Esophagus muscularis mucosa (tissue), 4 donors: ENCODE measurements at regions not wholly inside any gene's neighbourhood (a gene's known extent, or its start where the extent isn't known, plus 50 kb on each side); places are given as distances from the start of the nearest gene placed in this dataset.
"Not testable (repeated sequence)": the region's sequence is repeated elsewhere in the genome, so short reads cannot be mapped to it uniquely, and the experiment has no call there.

ENCODE experiments used
- DNase-seq: peaks from one replicate; pipeline ENCODE4 v3.0.0-alpha.2; 2017; ENCODE audit errors: extremely low spot score
- H3K27ac ChIP-seq, 4 donors: fragments of 200-600 bp; sonication (generic); replicated peaks in 1 of 4; 1 replicate in 3 of 4; 2 replicates in 1 of 4; pipeline ENCODE4 v1.5.1; 2016 to 2019; ENCODE audit warnings: mild to moderate bottlenecking in 1 of 4
- H3K27me3 ChIP-seq, 4 donors: fragments of 200-600 bp; sonication (generic); one replicate each; pipeline versions ENCODE4 v1.5.1 to v1.6.0; 2016 to 2019
- H3K36me3 ChIP-seq, 4 donors: fragments of 200-600 bp; sonication (generic); one replicate each; pipeline ENCODE4 v1.5.1; 2016 to 2019
- H3K4me1 ChIP-seq, 4 donors: fragments of 200-600 bp; sonication (generic); one replicate each; pipeline ENCODE4 v1.5.1; 2016 to 2019
- H3K4me3 ChIP-seq, 4 donors: fragments of 200-600 bp; sonication (generic); 1 replicate in 2 of 4; 2 replicates in 2 of 4; pipeline ENCODE4 v1.5.1; 2016 to 2019; ENCODE audit warnings: mild to moderate bottlenecking in 4 of 4, moderate library complexity in 1 of 4
- H3K9me3 ChIP-seq, 4 donors: fragments of 200-600 bp; sonication (generic); 1 replicate in 3 of 4; 2 replicates in 1 of 4; pipeline ENCODE4 v1.5.1; 2016 to 2019
- EP300 ChIP-seq: sonication (generic); formaldehyde crosslinking; IDR thresholded peaks from one replicate; pipeline ENCODE4 v1.6.1; 2017; ENCODE audit warnings: antibody characterized with exemption
- POLR2A ChIP-seq: fragments of 450-650 bp; IDR thresholded peaks from one replicate; pipeline ENCODE4 v1.6.1; 2017; ENCODE audit warnings: antibody characterized with exemption, moderate library complexity, mild to moderate bottlenecking, low read depth
- POLR2AphosphoS5 ChIP-seq, 2 donors: sonication (generic); formaldehyde crosslinking; IDR thresholded peaks; one replicate each; pipeline ENCODE4 v1.6.1; 2017; ENCODE audit warnings: antibody characterized with exemption in 2 of 2
- WGBS: methylation state at CpG from one replicate; pipeline ENCODE4 v1.1.5; 2018; 5-methylcytosine and 5-hydroxymethylcytosine counted together
- intact Hi-C: fragments of 100-400 bp; cut with DNase I; formaldehyde crosslinking; loops from one replicate; pipeline ENCODE4 v1.15.1; 2023
- TF ChIP-seq, protein P1 (sequence below), 3 experiments: fragments of 200-600 bp in 2 of 3; fragments of 450-650 bp in 1 of 3; sonication (generic) in 2 of 3; IDR thresholded peaks; one replicate each; pipeline ENCODE4 v1.5.1; 2017 to 2019; ENCODE audit warnings: antibody characterized with exemption in 3 of 3, mild to moderate bottlenecking in 2 of 3, moderate library complexity in 1 of 3

GRCh38 chr7:125299003-125299765, 369.6 kb upstream of the POT1 start:
- TF ChIP-seq EP300 = no peak
- no peak for TF ChIP-seq POLR2AphosphoS5 (IDR thresholded peaks at IDR 0.05)
- TF ChIP-seq, protein P1, sequence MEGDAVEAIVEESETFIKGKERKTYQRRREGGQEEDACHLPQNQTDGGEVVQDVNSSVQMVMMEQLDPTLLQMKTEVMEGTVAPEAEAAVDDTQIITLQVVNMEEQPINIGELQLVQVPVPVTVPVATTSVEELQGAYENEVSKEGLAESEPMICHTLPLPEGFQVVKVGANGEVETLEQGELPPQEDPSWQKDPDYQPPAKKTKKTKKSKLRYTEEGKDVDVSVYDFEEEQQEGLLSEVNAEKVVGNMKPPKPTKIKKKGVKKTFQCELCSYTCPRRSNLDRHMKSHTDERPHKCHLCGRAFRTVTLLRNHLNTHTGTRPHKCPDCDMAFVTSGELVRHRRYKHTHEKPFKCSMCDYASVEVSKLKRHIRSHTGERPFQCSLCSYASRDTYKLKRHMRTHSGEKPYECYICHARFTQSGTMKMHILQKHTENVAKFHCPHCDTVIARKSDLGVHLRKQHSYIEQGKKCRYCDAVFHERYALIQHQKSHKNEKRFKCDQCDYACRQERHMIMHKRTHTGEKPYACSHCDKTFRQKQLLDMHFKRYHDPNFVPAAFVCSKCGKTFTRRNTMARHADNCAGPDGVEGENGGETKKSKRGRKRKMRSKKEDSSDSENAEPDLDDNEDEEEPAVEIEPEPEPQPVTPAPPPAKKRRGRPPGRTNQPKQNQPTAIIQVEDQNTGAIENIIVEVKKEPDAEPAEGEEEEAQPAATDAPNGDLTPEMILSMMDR (IDR thresholded peaks at IDR 0.05) = no peak
- TF ChIP-seq POLR2A = no peak
- Histone ChIP-seq H3K27me3 (no peaks in the 10 kb centered on the region), H3K4me3 (no peak overlapping the region), H3K9me3 (no peaks in the 10 kb centered on the region), H3K27ac (no peak overlapping the region), H3K4me1 (no peaks in the 10 kb centered on the region), H3K36me3 (no peaks in the 10 kb centered on the region)
- intact Hi-C loops = no loop called here
- no peak for DNase-seq
- WGBS = 94% methylated on average over 15 of the region's 18 CpGs

- TF ChIP-seq EP300 (no peak), POLR2A (no peak), POLR2AphosphoS5 (IDR thresholded peaks at IDR 0.05) (no peak)
- TF ChIP-seq, protein P1 (IDR thresholded peaks at IDR 0.05) = no peak
- 46% methylated on average over 2 of the region's 2 CpGs for WGBS
- no peaks in the 10 kb centered on the region for H3K27me3 ChIP-seq
- no peaks in the 10 kb centered on the region for H3K9me3 ChIP-seq
- H3K4me1 ChIP-seq = no peaks in the 10 kb centered on the region
- no peaks in the 10 kb centered on the region for H3K36me3 ChIP-seq
- DNase-seq = no peak
- intact Hi-C loops = no loop called here
- H3K4me3 ChIP-seq = no peak overlapping the region
- H3K27ac ChIP-seq = no peak overlapping the region
Observed at GRCh38 chr7:125279961-125280360, 350.3 kb upstream of the POT1 start.

- no peak overlapping the region for H3K4me3 ChIP-seq
- H3K27ac ChIP-seq = no peak overlapping the region
- no peaks in the 10 kb centered on the region for H3K4me1 ChIP-seq
- no peaks in the 10 kb centered on the region for H3K27me3 ChIP-seq
- WGBS = 66% methylated on average over 1 of the region's 1 CpG
- intact Hi-C loops = no loop called here
- DNase-seq = no peak
- TF ChIP-seq, protein P1 (IDR thresholded peaks at IDR 0.05) = no peak
- no peak for TF ChIP-seq POLR2A
- TF ChIP-seq EP300 = no peak
- TF ChIP-seq POLR2AphosphoS5 (IDR thresholded peaks at IDR 0.05) = no peak
- H3K36me3 ChIP-seq = no peaks in the 10 kb centered on the region
- no peaks in the 10 kb centered on the region for H3K9me3 ChIP-seq
Observed at GRCh38 chr7:125278318-125278717, 348.7 kb upstream of the POT1 start.

DNA sequence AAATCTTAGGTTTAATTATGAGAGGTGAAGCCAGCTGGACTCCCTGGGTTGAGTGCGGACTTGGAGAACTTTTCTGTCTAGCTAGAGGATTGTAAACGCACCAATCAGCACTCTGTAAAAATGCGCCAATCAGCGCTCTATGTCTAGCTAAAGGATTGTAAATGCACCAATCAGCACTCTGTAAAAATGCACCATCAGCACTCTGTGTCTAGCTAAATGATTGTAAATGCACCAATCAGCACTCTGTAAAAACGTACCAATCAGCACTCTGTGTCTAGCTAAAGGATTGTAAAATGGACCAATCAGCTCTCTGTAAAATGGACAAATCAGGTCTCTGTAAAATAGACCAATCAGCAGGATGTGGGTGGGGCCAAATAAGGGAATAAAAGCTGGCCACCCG, 345.1 kb upstream of the POT1 start:
- H3K4me3 ChIP-seq, intact Hi-C loops, H3K36me3 ChIP-seq, H3K4me1 ChIP-seq, DNase-seq, H3K27me3 ChIP-seq, H3K27ac ChIP-seq, H3K9me3 ChIP-seq: not testable (repeated sequence)
- 87% methylated on average over 6 of the region's 6 CpGs for WGBS

- H3K4me1 ChIP-seq, H3K27ac ChIP-seq, H3K4me3 ChIP-seq, intact Hi-C loops, DNase-seq, H3K36me3 ChIP-seq, H3K27me3 ChIP-seq, H3K9me3 ChIP-seq: not testable (repeated sequence)
- WGBS = 93% methylated on average over 12 of the region's 13 CpGs
Observed at GRCh38 chr7:125264174-125264856, 334.7 kb upstream of the POT1 start.

- H3K27me3 ChIP-seq, H3K9me3 ChIP-seq, H3K4me3 ChIP-seq, intact Hi-C loops, H3K4me1 ChIP-seq, H3K27ac ChIP-seq, H3K36me3 ChIP-seq, DNase-seq: not testable (repeated sequence)
- WGBS = 82% methylated on average over 10 of the region's 10 CpGs
Observed at GRCh38 chr7:125258876-125259417, 329.3 kb upstream of the POT1 start.
